Ramos (cell line): ENCODE measurements at regions not wholly inside any gene's neighbourhood (a gene's known extent, or its start where the extent isn't known, plus 50 kb on each side); places are given as distances from the start of the nearest gene placed in this dataset.

Source experiments
- in situ Hi-C: fragments of 300-500 bp; cut with MboI; formaldehyde crosslinking; loops from one replicate; pipeline ENCODE4 v1.14.3; 2022; ENCODE audit warnings: low sequenced_read_pairs; ENCODE audit not compliant: unreplicated experiment

DNA sequence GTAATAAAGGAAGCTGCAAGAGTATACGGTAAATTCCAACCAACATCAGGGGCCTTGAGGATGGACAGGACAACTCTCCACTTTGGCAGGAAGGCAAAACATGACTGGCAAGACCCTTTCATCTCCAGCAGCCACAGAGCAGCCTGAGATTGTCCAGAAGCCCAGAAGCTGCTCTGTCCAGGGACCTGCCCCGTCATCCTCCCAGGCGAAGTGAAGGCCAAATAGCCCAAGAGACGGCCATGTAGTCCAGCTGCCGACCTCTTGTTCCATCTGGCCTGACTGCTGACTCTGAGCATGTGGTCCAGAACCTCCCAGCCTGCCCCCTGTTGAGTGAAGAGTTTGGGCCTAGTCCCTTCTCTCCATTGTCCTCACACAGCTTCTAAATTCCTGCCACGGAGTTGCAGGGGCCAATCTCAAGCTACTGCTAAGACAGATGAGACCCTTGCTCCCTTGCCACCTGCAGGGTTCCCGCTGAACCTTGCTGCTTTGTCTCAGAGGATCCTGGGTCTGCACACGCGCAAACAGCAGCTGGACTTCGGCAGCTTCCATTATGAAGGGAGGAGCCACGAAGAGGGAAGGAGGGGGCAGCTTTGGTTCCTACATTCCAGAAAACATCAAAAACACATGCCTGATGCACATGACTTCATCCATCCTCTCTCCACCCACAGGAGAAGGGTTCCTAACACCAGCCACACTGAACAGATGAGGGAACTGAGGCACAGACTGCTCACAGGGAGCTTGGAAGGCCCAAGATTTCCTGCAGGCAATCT is 196.9 kb downstream of the KATNAL1 start:
- in situ Hi-C loops = loop anchor here (25.0 kb wide), 2 partner anchors 348 to 598 kb away; no protein-coding TSS in a partner anchor

DNA sequence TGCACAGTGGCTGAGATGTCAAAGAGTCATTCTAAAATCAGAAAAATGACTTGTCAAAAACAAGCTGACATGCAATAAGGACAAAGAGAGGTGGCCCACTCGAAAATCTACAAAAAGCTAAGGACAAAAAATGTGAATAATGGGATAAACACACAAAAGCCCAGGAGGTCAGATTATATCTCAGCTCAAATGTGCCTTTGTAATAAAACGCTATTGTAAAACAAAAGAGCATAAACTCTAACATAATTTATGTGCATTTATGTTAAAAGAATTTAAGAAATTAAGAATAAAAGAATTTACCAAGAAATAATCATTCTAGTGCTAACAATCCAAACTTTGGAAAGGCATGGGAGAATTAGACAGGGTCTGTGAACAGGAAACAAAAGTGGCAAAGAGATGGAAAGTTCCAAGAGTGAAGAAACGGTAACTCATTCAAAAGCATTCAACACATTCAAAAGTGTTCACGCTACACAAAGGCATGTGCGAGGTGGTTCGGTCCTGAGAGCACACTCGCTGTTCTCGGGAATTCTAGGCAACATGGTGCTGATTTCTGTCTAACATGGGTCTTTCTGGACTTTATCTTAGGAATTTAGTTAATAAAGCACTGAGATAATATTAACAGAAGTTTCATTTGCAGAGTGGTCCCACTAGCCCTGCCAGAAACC is 197.7 kb downstream of the KATNAL1 start:
- in situ Hi-C loops = loop anchor here (25.0 kb wide), 2 partner anchors 347 to 597 kb away; no protein-coding TSS in a partner anchor

DNA sequence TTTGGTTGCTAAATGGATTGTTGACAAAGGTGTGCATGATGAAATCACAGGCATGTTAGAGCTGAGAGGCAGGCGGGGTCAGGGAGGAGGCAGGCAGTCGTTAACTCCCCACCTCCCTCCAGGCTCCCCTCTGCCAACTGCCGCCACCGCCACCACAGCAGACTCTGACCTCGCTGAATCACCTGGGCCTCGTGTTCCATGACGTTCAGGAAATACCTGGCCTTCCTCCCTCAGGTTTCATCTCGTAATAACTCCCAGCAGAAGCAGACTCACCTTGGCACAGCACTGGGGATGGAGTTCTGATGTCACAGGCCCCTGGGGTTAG is 198.5 kb downstream of the KATNAL1 start:
- in situ Hi-C loops = loop anchor here (25.0 kb wide), 2 partner anchors 347 to 597 kb away; no protein-coding TSS in a partner anchor

DNA sequence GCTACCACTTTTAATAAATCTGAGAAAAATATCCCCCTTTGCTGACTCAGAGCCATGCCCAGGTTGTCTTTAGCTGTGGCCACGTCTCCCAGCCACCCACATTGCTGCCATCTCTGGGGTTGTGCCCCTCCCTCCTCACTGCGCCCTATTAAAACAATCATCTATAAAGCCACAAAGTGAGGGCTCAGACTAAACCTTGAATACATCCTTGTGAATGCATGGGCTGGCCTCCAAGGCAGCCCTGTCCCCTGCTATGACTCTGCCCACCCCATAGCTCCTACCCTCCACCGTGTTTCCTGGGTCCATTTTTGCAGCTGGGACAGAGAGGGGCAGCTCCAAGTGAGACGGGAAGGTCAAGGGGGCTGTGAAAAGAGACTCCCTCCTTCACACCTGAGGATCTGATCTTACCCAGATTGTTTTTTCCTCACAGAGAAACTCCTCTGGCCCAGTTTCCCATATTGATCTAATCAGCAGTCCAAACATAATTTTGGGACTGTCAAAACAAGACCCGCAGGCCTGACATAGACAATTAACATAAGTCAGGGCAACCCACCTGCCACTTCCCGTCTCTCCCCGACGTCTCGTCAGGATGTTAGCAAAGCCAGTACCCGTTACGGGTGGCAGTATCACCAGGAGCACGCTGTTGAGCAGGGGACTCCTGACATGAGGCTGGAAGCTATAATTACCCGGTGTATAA is 199.0 kb downstream of the KATNAL1 start:
- in situ Hi-C loops = loop anchor here (25.0 kb wide), 2 partner anchors 346 to 596 kb away; no protein-coding TSS in a partner anchor

DNA sequence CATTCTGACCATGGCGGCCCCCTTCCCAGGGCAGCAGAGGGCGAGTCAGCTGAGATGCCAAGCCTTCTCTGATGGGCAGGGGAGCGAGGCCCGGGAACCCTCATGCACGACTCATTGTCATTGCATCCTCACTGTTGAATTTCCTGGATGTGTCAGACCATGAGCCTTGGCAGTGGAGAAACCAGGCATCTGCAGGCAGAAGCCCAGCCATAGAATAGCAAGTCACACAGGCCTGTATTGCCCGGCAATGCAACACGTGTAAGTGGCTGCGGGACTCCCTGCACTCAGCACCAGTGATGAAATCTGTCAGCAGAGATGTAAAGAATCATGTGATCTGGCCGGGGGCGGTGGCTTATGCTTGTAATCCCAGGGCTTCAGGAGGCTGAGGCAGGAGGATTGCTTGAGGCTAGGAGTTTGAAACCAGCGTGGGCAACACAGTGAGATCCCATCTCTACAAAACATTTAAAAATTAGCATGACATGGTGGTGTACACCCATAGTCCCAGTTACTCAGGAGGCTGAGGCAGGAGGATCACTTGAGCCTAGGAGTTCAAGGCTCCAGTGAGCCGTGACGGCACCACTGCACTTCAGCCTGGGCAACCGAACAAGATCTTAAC is 199.7 kb downstream of the KATNAL1 start:
- in situ Hi-C loops = loop anchor here (25.0 kb wide), 2 partner anchors 345 to 595 kb away; no protein-coding TSS in a partner anchor

DNA sequence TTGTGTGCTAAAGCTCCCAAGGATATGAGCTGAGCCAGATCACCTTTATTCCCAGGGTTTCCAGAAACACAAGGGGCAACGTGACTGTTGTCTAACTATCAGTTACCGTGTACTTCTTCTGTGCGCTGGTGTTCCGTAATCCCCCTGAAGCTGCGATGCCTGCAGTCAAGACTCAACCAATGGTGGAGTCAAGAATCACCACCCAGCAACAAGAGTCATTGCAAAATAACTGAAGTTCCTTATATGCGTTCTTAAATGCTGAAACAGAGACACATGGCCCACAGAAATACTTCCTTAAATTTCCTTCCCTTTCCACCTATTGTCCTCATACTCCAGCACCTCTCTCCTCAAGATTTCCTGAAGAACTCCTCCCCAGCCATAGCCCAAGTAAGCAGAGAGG is 200.2 kb downstream of the KATNAL1 start:
- in situ Hi-C loops = loop anchor here (25.0 kb wide), 2 partner anchors 345 to 595 kb away; no protein-coding TSS in a partner anchor

DNA sequence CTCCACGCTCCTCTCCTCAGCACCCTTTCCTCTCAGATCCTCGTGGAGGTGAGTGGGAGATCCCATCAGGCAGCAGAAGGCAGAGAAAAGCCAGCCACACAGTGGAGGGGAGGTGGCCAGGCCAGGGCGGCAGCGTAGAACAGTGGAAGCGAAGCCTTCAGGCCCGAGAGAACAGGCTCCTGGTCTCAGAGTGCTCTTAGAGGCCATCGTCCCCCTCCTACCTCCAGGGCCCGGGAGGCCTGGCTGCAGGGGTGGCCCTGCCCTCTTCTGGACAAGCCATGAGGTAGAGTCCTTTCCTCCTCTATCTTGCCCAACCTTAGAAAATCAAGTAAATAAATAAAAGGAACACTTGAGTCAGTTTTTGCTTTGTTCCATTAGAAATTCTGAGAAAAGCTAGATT is 202.0 kb downstream of the KATNAL1 start:
- in situ Hi-C loops = loop anchor here (25.0 kb wide), 2 partner anchors 343 to 593 kb away; no protein-coding TSS in a partner anchor

DNA sequence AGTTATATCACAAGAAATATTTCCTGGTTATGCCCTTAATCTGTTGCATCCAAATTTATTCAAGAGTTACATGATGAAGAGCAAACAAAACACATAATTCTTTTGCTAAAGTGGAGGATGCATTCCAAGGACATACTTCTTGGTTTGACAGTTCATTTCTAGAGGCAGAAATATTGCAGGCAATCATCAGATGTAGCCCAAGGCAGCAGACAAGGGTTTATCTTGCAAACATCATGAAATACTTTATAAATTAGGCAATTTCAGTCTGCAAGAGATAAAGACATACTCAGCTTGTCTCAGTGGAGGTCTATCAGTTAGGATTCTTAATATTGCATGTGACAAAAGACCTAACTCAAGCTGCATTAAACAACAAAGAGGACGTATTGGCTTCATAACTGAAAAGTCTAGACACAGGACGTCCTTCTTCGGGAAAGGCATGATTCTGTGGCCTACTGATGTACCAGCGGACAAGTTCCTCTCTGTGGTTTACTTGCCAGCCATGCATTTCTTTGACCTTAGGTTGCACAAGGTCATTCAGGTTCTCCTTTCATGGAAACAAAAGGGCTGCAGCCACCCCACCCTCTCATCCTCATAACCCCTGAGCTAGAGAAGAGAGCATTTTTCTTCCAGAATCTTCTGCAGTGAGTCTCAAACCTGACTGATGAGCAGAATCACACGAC is 204.1 kb downstream of the KATNAL1 start:
- in situ Hi-C loops = loop anchor here (25.0 kb wide), 2 partner anchors 341 to 591 kb away; no protein-coding TSS in a partner anchor

DNA sequence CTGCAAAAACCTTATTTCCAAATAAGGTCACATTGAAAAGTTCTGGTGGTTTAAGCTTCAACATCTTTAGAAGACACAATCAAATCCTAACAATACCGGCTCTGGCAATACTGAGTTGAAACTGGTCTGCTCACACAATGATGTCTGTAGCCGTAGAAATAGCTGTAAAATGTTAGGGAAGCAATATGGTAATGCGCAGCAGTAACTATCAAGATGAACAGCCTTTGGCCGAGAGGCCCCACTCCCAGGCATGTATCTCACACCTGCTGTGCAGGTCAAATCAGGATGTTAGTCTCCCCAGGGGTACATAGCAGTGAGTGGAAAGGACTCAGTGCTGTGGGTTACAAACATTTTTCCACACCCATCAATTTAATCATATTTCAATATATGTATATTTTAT is 207.1 kb downstream of the KATNAL1 start:
- in situ Hi-C loops = loop anchor here (25.0 kb wide), 2 partner anchors 338 to 588 kb away; no protein-coding TSS in a partner anchor

DNA sequence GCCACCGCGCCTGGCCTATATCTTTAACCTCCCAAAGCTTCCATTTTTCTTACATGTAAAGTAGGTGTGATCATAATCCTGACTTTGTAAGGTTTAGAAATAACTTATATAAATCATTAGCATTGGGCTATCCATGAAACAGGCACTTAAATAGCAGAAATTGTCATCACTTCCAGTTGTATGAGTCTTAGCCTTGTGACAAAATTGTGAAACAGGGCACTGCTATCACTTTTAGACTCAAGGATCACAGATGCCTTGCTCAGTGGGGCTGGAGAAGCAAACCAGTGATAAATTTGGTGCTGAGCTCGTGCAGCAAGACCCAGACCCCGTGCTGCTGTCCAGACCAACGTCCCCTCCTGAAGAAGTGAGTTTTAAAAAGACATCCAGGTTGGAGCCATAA is 209.7 kb downstream of the KATNAL1 start:
- in situ Hi-C loops = no loop called here

DNA sequence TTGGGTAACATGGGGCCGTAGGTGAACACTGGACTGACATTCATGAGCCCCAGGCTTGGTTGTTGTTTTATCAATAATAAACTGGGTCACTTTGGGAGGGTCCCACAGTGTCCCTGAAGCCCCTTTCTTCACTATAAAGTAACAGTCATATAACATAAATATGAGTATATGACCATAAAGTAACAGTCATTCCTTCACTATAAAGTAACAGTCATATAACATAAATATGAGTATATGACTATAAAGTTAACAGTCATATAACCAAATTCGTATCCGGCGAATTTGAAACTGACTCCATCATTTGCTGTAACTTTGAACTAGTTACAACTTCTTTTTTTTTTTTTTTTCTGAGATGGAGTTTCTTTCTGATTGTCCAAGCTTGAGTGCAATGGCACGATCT is 210.3 kb downstream of the KATNAL1 start:
- in situ Hi-C loops = no loop called here

DNA sequence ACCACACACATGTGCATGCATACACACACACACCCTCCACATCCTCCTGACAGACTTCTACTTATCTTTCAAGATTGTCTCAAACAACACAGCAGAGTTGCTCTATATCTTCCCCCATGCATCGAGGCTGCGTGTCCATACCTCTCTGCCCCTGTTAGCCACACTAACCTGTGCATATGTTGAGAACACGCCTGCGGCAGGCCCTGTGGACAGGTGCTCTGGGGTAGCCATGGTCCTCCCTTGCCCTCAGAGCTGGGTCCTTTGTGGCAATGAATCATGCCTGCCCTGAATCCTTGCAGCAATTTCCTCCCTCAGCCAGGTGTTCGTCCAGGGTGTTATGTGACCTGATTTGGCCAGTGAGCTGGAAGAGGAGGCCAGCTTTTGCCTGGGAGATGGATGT is 213.3 kb downstream of the KATNAL1 start:
- in situ Hi-C loops = no loop called here

DNA sequence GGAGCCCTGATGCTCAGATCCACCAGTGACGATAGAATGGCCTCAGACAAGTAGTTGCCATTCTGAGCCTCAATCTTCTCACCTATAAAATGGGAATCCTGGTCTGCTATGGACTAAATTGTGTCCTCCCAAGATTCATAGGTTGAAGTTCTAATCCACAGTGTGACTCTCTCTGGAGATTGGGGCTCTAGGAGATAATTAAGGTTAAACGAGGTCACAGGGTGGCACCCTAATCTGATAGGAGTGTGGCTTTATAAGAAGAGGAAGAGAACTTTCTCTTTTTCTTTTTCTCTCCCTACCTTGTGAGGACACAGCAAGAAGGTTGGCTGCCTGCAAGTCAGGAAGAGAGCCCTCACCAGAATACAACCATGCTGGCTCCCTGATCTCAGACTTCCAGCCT is 214.1 kb downstream of the KATNAL1 start:
- in situ Hi-C loops = no loop called here

DNA sequence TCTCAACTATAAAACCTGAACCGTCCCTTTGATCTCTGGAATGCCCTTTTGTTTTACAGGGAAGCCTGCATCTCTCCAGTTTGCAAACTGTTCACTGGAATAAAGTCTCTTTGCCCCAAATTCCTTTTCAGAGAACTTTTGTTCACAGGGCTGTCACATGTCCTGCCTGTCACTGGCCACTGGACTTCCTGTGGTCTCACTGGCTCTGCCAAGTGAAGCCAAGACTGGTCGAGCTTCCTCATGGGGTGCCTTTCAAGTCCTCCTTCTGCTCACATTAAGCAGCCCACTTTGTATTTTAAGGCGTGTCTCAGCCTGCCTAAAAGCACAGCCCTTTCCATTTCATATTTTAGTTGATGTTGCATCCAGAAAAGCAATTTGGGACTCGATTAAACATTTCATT is 215.7 kb downstream of the KATNAL1 start:
- in situ Hi-C loops = no loop called here

DNA sequence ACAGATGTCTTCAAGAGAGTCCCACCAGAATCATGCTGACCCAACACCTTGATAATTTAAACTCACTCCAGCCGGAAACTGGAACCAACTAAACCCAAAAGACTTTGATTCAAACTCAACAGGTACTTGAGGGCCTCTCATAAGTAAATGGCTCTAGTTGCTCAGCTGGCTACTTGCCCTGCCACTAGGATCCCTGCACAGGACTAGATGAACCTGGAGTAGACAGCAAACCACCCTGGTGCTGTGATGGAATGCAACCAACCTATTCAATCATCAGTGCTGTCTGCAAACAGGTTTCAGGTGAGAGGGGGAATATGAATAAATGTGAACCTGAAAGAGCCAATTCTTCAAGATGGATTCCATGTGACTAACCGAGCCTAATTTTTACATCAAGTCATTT is 216.3 kb downstream of the KATNAL1 start:
- in situ Hi-C loops = no loop called here

DNA sequence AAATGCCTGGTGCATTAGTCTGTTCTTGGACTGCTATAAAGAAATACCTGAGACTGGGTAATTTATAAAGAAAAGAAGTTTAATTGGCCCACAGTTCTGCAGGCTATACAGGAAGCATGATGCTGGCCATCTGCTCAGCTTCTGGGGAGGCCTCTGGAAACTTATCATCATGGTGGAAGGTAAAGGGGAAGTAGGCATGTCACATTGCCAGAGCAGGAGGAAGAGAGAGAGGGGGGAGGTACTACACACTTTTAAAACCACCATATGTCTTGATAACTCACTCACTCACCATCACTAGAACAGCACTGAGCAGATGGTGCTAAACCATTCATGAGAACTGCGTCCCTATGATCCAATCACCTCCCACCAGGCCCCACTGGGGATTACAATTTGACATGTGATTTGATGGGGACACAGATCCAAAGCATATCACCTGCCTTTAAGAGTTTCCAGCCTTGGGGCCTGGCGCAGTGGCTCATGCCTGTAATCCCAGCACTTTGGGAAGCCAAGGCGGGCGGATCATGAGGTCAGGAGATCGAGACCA is 219.0 kb downstream of the KATNAL1 start:
- in situ Hi-C loops = no loop called here

DNA sequence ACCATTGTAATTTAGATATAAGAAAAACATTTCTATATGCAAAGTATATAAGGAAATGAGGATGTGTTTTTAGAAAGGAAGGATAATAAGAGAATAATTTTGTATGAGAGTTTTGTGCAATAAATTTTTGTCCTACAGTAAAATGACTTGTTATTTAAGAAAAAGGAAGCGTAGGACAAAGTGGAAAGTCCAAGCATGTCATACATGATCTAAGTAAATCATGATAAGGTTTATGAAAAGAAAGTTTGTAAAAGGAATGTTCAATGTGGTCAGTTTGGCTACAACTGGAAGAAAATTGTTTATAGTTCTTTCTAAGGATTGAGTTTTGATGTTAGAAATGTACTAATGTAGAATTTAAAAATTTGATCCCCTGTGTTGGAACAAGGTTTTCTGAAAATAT is 222.3 kb downstream of the KATNAL1 start:
- in situ Hi-C loops = no loop called here

DNA sequence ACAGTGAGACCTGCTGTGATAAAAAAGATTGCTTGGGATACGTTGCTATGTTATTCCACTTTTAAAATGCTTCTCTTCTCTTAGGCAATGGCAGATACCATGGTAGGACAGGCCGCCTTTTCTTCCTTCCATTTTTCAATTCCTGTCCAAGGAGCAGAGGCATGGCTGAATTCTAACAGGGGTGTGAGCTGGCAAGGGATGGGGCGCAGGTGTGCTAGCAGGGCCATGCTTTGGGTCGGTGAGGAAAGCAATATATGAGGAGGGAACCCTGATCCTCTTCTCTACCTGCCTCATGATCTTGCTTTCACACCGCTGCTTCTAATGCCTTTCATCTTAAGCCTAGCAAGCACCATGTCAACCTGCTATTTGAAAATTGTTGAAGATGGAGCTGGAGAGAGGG is 225.0 kb downstream of the KATNAL1 start:
- in situ Hi-C loops = no loop called here

DNA sequence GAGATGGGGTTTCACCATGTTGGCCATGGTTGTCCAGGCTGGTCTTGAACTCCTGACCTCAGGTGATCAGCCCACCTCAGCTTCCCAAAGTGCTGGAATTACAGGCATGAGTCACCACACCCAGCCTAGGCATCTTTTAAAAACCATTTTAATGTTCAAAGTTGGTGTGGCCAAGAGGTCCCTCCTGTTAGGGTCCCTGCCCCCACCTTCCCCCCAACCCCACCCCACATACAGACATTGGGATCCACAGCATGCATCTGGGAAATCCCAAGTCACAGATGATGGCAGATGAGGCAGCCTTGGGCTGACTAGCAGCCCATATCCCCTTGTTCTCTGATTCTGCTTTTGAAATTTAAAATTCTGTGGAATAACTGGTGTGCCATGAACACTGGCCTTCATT is 226.0 kb downstream of the KATNAL1 start:
- in situ Hi-C loops = no loop called here

DNA sequence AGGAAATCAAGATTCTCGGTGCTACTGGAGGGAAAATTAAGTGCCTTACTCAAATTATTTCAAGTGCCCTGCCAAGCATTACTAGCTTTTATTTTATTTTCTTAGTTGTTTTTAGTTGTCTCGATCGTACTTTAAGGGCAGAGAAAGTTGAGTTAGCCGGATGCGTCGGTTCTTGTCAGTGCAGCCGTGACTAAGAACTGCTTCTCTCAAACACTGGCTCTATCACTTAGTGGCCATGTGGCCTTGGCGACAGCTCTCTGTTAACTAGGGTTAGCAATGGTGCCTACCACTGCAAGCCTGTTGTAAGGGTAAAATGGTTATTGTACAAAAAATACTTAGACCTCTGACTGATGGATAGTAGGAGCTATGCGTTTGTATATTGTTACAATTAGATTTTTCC is 227.8 kb downstream of the KATNAL1 start:
- in situ Hi-C loops = no loop called here
